ENCODE measurements at regions not wholly inside any gene's neighbourhood (a gene's known extent, or its start where the extent isn't known, plus 50 kb on each side); places are given as distances from the start of the nearest gene placed in this dataset.
A peak's percentile ranks its signal among the peaks of the same experiment; 100 is the strongest.

GRCh38 chr2:16247326-16248122 is 307.2 kb downstream of the MYCN start:
- TF ChIP-seq, protein P1, sequence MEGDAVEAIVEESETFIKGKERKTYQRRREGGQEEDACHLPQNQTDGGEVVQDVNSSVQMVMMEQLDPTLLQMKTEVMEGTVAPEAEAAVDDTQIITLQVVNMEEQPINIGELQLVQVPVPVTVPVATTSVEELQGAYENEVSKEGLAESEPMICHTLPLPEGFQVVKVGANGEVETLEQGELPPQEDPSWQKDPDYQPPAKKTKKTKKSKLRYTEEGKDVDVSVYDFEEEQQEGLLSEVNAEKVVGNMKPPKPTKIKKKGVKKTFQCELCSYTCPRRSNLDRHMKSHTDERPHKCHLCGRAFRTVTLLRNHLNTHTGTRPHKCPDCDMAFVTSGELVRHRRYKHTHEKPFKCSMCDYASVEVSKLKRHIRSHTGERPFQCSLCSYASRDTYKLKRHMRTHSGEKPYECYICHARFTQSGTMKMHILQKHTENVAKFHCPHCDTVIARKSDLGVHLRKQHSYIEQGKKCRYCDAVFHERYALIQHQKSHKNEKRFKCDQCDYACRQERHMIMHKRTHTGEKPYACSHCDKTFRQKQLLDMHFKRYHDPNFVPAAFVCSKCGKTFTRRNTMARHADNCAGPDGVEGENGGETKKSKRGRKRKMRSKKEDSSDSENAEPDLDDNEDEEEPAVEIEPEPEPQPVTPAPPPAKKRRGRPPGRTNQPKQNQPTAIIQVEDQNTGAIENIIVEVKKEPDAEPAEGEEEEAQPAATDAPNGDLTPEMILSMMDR (IDR thresholded peaks at IDR 0.05; ENCODE audit: low read depth, low read length) = no peak
- Histone ChIP-seq H3K27me3 (no peaks in the 10 kb centered on the region), H3K36me3 (no peaks in the 10 kb centered on the region), H3K4me3 (ENCODE audit: low read depth, low read length) (no peak overlapping the region), H3K4me1 (peaks cover 14% of the 10 kb centered on the region), H3K9me3 (peaks cover 3% of the 10 kb centered on the region; the same call in 1 of the 2 replicates)
- DNase-seq = peak; percentile 99

- peak; percentile 98 for DNase-seq
- Histone ChIP-seq H3K4me3 (ENCODE audit: low read depth, low read length) (no peak overlapping the region), H3K36me3 (no peaks in the 10 kb centered on the region), H3K4me1 (peaks cover 14% of the 10 kb centered on the region), H3K27me3 (no peaks in the 10 kb centered on the region), H3K9me3 (peaks cover 4% of the 10 kb centered on the region; the same call in 1 of the 2 replicates)
- TF ChIP-seq, protein P1 (IDR thresholded peaks at IDR 0.05; ENCODE audit: low read depth, low read length) = no peak
These were observed 306.6 kb downstream of the MYCN start for GRCh38 chr2:16246911-16247310.

- peak; percentile 93 for DNase-seq
- Histone ChIP-seq H3K4me1 (peaks cover 9% of the 10 kb centered on the region), H3K27me3 (no peaks in the 10 kb centered on the region), H3K36me3 (no peaks in the 10 kb centered on the region), H3K9me3 (peaks cover 4% of the 10 kb centered on the region; the same call in 1 of the 2 replicates), H3K4me3 (ENCODE audit: low read depth, low read length) (no peak overlapping the region)
- TF ChIP-seq, protein P1 (IDR thresholded peaks at IDR 0.05; ENCODE audit: low read depth, low read length) = no peak
These were observed 306.0 kb downstream of the MYCN start for GRCh38 chr2:16246281-16246850.

DNA sequence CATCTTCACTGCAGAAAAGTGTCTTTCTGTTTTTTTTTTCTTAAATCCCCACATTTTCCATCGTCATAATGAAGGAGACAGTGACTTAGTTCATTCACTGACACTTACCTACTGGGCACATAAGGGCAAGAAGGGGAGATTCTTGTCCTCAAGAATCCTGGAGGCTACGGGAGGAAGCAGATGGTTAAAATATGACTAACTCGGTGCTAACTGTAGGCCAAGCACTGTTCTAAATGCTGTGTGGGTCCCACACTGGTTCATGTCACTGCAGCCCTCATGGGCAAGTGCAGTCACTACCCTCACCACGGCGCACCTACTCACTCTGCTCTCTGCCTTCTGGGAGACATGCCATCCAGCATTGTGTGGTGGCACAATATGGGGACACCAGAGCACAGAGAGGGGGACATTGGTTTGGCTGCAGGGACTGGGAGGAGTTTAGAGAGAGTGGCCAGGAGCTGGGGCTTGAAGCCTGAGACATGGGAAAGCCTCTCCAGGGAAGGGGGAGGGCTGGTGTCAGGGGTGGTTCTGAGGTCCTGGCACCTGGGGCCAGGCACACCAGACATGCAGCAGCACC is 305.2 kb downstream of the MYCN start:
- DNase-seq = peak; percentile 99
- H3K27me3 ChIP-seq = no peaks in the 10 kb centered on the region
- no peaks in the 10 kb centered on the region for H3K36me3 ChIP-seq
- peaks cover 4% of the 10 kb centered on the region for H3K4me1 ChIP-seq
- TF ChIP-seq, protein P1 (IDR thresholded peaks at IDR 0.05; ENCODE audit: low read depth, low read length) = no peak
- no peak overlapping the region for H3K4me3 ChIP-seq (ENCODE audit: low read depth, low read length)
- peaks cover 4% of the 10 kb centered on the region; the same call in 1 of the 2 replicates for H3K9me3 ChIP-seq

GRCh38 chr2:16244966-16245320 is 304.6 kb downstream of the MYCN start:
- H3K4me1 ChIP-seq = peaks cover 4% of the 10 kb centered on the region
- peak; percentile 99 for DNase-seq
- H3K36me3 ChIP-seq = no peaks in the 10 kb centered on the region
- H3K9me3 ChIP-seq = peaks cover 4% of the 10 kb centered on the region; the same call in 1 of the 2 replicates
- H3K4me3 ChIP-seq (ENCODE audit: low read depth, low read length) = no peak overlapping the region
- no peaks in the 10 kb centered on the region for H3K27me3 ChIP-seq
- TF ChIP-seq, protein P1 (IDR thresholded peaks at IDR 0.05; ENCODE audit: low read depth, low read length) = no peak
